ENCODE measurements at regions not wholly inside any gene's neighbourhood (a gene's known extent, or its start where the extent isn't known, plus 50 kb on each side); places are given as distances from the start of the nearest gene placed in this dataset.

GRCh38 chr17:13306310-13306962, 288.6 kb upstream of the ELAC2 start:
- TF ChIP-seq CTCF (conservative IDR thresholded peaks at IDR 0.05 in 1 of 2, IDR thresholded peaks at IDR 0.05 in 1 of 2; ENCODE audit: low read depth in 1 of 2, low read length in 2 of 2) (peak; percentile 52 to 74), EZH2 (IDR thresholded peaks at IDR 0.05; ENCODE audit: low read length, missing control alignments) (no peak)

Data from fibroblast of lung (primary cell).